HG02759 (cell line): ENCODE measurements at regions not wholly inside any gene's neighbourhood (a gene's known extent, or its start where the extent isn't known, plus 50 kb on each side); places are given as distances from the start of the nearest gene placed in this dataset.

Source experiments
- ATAC-seq: cut with Tn5 transposase; IDR thresholded peaks from one replicate; pipeline ENCODE4 v1.9.1; 2021; ENCODE audit warnings: mild to moderate bottlenecking, moderate library complexity; ENCODE audit not compliant: unreplicated experiment

GRCh38 chr2:138175066-138175465, 210.8 kb downstream of the HNMT start:
- no peak for ATAC-seq

GRCh38 chr2:138176862-138177439, 212.7 kb downstream of the HNMT start:
- ATAC-seq: no peak

GRCh38 chr2:138177693-138178092, 213.4 kb downstream of the HNMT start:
- ATAC-seq: no peak

DNA sequence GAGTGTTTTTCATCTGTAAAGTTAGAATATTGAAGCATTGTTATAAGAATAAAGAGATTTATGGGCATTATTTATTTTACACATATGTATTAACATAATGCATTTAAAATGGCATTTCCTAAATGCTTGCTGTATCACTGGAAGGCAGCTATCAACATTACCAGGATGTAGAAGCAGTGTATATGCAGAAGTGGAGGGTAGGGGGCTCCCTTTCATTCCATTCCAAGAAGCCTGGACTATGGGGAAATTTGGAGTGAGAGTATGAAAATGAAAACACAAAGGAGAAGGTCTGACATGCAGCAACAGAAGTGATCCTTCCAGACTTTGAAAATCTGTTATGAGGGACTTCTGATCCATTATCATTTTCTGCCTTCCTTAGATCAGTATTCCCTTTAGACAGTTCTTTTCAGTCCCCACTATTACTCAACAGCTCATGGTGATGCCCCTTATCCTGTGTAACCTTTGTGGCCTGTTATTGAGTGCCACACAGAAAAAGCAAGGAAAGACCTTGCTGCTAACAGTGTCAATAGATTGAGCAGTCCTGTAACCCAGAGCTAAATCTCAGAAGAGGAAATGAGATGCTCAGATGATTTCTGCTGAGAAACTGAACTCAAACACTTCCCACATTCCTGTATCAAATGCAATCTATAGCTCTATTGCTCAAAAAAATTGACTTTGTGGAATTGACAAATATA, 216.6 kb downstream of the HNMT start:
- no peak for ATAC-seq

DNA sequence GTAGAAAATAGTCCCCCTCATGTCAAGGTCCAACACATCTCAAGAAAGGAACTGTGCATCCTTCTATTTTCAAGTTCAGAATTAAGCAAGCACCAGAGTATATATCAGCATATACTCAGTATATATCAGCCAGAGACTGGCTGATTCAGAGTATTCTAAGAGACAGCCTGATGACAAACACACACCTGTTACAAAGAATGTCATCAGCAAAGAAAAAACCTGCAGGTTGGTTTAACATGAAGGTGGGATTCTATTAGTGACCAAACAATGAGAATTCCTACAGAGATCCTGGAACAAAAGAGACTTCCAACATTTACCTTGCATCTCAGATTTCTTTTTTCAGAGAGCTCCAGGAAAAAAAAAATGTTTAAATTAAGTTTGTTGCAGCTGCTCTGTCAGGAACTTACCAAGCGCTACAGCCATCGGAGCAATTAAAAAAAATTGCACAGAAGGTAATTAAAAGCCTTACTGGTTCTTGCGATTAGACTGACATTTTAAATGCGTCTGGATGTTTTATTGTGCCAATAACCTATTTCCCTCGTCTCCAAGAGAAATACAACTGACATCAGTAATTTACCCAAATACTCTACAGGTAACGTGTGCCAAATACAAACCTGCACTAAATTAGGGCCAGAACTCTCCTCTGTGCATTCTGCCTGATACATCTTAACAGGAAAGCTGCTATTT, 218.1 kb downstream of the HNMT start:
- no peak for ATAC-seq

GRCh38 chr2:138182937-138183312, 218.7 kb downstream of the HNMT start:
- ATAC-seq: no peak

GRCh38 chr2:138183705-138184104, 219.4 kb downstream of the HNMT start:
- ATAC-seq: no peak

DNA sequence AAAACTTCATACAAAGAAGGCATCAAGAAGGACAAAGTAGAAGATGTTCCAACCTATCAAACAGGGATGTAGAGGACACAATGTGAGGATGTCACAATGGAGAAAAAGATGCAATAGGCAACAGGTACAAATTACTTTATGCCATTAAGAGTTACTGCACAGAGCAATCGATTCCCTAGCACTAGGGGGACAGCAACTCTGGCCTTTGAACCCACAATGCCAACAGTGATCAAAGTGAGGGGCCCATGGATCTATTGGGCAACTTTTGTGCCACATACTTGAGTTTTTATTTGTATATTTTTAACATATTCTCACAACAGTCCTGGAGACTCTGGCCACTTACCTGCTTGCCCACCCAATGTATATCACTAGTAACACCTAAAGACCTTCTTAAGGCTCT, 220.2 kb downstream of the HNMT start:
- ATAC-seq: no peak

DNA sequence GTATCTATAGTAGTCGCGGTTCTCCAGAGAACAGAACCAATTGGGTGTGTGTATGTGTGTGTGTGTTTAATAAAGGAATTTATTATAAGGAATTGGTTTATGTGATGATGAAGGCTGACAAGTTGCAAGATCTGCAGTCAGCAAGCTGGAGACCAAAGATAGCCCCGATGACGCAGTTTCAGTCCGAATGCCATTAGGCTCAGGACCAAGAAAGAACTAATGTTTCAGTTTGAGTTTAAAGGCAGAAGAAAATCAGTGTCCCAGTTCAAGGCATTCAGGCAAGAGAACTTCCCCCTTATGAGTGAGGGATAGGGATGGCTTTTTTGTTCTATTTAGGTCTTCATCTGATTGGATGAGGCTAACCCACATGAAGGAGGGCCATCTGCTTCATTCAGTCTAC, 221.6 kb downstream of the HNMT start:
- ATAC-seq: no peak

DNA sequence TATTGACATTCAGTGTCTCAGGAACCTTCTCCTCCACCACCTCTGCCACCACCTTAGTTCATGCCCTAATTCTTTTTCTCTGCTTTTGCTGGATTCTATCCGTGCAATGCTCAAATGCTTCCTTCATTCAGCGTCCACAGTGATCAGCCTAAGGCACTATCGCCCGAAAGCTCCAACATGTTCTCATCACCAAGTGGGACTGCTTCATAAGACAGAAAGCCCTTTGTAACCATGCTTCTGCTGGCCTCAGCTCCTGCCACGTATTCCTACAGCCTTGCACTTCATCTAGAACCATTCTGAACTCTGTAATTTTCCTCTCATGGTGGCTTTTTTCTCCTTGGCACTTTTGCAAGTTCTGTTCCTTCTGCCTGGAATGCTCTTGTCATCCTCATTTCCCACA, 222.9 kb downstream of the HNMT start:
- ATAC-seq: no peak

DNA sequence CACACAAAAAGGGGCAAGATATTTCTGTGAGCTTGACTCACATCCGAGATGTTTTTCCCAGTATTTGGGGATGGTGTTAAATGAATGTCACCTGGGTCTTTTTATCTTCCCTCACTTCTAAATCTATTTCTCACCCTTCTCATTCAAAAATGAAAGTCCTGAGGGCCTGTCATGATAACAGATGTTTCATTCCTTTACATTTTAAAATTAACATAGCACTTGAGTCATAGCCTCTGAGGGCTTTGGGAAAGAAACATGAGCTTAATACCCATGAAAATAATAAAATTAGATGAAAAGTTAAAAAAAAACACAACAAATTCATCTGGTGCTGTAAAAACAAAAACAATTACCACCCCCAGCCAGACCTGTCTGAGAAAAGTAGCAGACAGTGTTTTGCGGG, 226.7 kb downstream of the HNMT start:
- ATAC-seq: no peak

DNA sequence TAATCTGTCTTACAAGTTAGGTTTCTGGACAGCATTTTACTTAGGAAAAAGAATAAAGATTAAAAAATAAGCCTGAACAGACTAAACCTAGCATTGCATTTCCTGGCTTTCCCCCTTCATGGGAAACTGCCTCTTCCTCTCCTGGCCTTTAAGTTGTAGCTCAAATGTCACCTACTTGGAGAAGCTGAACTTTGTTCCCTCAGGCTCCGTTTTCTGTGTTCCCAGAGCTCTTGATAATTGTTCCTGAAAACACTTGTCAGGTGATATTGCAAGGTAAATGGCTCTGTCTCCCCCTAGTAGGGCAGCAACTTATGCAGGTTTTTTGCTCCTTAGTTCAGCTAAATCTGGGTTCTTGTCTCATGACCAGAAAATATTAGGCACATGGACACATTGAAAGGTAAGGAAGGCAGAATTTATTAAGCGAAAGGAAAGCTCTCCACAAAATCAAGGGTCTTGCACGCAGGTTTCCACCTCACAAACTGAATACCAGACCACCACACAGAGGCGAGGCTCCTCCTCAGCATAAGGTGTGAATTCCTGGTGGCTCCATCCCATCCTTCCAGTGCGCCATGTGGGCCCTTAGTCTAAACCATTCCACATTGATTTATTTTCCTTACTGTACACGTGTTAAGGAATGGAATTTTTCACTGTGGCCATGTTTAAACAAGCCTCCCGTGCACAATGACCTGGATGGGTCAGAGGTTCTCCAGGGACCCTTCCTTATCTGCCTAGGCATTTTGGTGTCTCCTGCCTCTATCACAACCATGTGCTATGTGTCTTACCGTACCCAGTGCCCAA, 229.3 kb downstream of the HNMT start:
- ATAC-seq: no peak

DNA sequence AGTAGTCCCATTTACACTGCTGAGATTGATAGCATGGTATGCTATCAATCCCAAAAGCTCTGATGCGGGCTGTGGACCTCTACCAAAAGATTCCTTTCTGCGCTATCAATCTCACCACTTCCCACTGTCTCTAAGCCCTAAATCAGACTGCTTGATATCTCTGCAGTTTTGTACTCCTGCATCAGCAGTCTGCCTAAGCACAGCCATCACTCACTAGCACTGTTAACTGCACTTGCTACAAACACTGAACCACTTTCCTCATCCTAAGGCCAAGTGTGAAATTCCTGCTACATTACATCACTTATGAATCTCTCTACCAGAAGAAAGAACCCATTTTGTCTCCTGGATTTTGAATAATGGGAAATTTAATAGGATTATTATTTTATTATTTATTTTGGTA, 237.0 kb downstream of the HNMT start:
- no peak for ATAC-seq

GRCh38 chr2:138202762-138203161, 238.5 kb downstream of the HNMT start:
- ATAC-seq: no peak

GRCh38 chr2:138205281-138205680, 241.0 kb downstream of the HNMT start:
- no peak for ATAC-seq

GRCh38 chr2:138207074-138207930, 243.0 kb downstream of the HNMT start:
- ATAC-seq: no peak

DNA sequence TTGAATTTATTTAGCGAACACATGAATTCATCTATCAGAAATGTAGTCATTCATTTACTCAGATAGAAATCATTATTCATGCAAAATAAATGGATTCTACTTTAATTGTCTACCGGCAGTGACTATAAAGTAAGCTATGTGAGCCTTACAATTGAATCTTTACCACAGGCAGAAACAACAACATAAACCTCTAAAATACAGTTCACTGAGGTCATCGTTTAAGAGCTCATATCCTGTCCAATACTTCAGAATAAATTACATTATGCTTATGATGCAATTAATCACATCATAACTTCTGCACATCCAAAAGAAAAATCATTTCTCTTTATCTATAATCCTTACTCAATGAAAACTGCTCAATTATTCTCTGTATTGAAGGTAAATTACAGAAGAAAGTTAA, 244.7 kb downstream of the HNMT start:
- no peak for ATAC-seq

DNA sequence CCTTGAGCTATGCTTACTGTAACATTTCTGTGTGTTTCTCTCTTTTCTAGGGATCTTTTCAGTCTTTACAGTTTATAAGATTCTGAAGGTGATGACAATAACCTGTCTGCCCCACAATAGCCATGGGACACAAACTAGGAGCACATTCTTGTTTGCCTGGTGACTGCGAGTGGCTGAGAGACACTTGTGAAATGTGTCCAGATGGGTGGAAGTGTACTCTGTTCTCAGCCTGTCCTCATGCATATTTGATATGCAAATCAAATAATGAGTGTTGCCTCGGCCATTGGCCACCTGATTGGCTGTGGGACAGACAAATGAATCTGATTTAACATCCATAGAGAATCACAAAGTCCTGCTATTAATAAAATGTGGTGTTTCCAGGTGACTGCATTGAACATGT, 246.2 kb downstream of the HNMT start:
- ATAC-seq: no peak

GRCh38 chr2:138212434-138212833, 248.2 kb downstream of the HNMT start:
- no peak for ATAC-seq

DNA sequence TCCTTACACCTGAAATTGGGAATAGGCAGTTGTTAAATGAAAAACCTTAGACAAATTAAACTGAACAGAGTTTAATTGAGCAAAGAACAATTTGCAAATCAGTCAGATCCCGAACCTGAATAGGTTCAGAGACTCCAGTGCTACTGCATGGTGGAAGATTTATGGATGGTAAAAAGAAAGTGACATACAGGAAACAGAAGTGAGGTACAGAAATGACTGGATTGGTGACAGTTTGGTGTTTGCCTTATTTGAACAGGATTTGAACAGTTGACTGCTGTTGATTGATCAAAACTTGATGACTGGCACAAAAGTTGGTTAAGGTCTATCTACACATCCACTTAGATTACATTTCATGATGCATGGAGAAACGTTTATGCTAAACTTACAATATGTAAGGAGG, 248.8 kb downstream of the HNMT start:
- no peak for ATAC-seq

- no peak for ATAC-seq
These were observed 249.4 kb downstream of the HNMT start for GRCh38 chr2:138213624-138214023.
